AG04450 (cell line): ENCODE measurements at regions not wholly inside any gene's neighbourhood (a gene's known extent, or its start where the extent isn't known, plus 50 kb on each side); places are given as distances from the start of the nearest gene placed in this dataset.
"Not testable (repeated sequence)": the region's sequence is repeated elsewhere in the genome, so short reads cannot be mapped to it uniquely, and the experiment has no call there.

ENCODE experiments used
- CTCF ChIA-PET: fragments of 300-600, 350-600 bp; formaldehyde crosslinking; extraction: SDS; loops from one replicate; lab custom pipeline; 2022; ENCODE audit warnings: antibody characterized with exemption, inconsistent platforms; lab: Charles Lee
- POLR2A ChIA-PET: fragments of 350-600 bp; formaldehyde crosslinking; extraction: SDS; loops from one replicate; lab custom pipeline; 2021; ENCODE audit warnings: antibody characterized with exemption, inconsistent platforms; lab: Yijun Ruan, JAX
- DNase-seq: peaks from one replicate; pipeline ENCODE4 v3.0.0-alpha.2; 2011; ENCODE audit warnings: low read depth, low spot score
- H3K27ac ChIP-seq: one replicate; pipeline ENCODE4 v1.5.1; 2012; ENCODE audit warnings: low read depth, low read length, control low read depth
- H3K27me3 ChIP-seq: one replicate; pipeline ENCODE4 v1.6.0; 2012; ENCODE audit warnings: low read length; ENCODE audit not compliant: control insufficient read depth, insufficient read depth
- H3K4me3 ChIP-seq: 2 replicates; pipeline ENCODE4 v1.5.1; 2011; ENCODE audit warnings: mild to moderate bottlenecking, low read depth, low read length, control low read depth
- H3K9me3 ChIP-seq: 2 replicates; pipeline ENCODE4 v1.5.1; 2012; ENCODE audit warnings: low read length; ENCODE audit not compliant: control insufficient read depth, insufficient read depth
- CTCF ChIP-seq: IDR thresholded peaks from 2 replicates; pipeline ENCODE4 v1.5.1; 2011; ENCODE audit warnings: low read depth, low read length, control low read depth, inconsistent platforms

DNA sequence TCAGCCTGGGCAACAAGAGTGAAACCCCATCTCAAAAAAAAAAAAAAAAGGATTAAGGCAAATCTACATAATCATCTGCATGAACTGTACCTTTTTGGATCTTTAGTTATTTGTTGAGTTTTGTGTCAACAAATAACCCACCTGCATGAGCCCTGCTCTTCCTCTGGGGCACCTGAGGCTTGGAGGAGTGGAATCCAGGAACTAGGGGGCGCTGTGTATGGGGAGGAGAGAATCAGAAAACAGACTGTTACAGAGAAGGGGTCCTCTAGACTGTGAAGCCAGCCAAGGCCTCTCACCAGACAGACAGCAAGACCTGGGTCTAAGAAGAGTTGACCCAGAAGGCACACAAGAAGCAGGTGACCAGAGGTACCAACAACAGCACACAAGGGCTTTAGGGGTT is 682.8 kb upstream of the NRP1 start:
- ChIA-PET POLR2A (no interaction called here), CTCF (interaction anchor here (0.7 kb wide), 1 partner anchor 69 kb away, joined by 3 read pairs; no protein-coding TSS in a partner anchor)
- Histone ChIP-seq H3K27ac (no peak overlapping the region), H3K27me3 (peaks cover 3% of the 10 kb centered on the region), H3K9me3 (no peaks in the 10 kb centered on the region), H3K4me3 (no peak overlapping the region)
- no peak for TF ChIP-seq CTCF
- no peak for DNase-seq

DNA sequence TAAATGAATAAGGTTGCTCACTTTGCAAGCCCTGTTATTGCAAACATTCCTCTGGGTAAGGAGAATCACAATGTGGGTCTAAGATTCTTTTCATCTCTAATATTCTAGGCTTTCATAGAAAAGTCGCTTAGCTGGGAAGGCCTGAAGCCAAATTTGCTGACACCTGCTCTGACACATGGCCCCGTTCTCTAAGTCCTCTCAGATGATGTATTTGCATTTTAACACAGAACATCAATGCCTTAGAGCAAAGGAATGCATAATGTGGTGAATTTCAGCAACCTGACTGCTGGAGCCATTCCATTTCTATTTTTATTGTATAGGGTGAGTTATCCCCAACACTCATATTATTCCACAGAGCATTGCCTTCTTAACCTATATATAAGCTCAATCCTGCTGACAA is 682.1 kb upstream of the NRP1 start:
- Histone ChIP-seq H3K27ac (no peak overlapping the region), H3K9me3 (no peaks in the 10 kb centered on the region), H3K4me3 (no peak overlapping the region), H3K27me3 (peaks cover 3% of the 10 kb centered on the region)
- TF ChIP-seq CTCF: no peak
- POLR2A ChIA-PET: no interaction called here
- CTCF ChIA-PET: no interaction called here
- DNase-seq: no peak

- no peak for TF ChIP-seq CTCF
- no peak for DNase-seq
- peaks cover 3% of the 10 kb centered on the region for H3K27me3 ChIP-seq
- POLR2A ChIA-PET: no interaction called here
- no peak overlapping the region for H3K4me3 ChIP-seq
- no peaks in the 10 kb centered on the region for H3K9me3 ChIP-seq
- no peak overlapping the region for H3K27ac ChIP-seq
- CTCF ChIA-PET: no interaction called here
These were observed 681.2 kb upstream of the NRP1 start for GRCh38 chr10:34015700-34016099.

GRCh38 chr10:34013235-34013634 is 678.8 kb upstream of the NRP1 start:
- POLR2A ChIA-PET: no interaction called here
- H3K4me3 ChIP-seq: no peak overlapping the region
- no peaks in the 10 kb centered on the region for H3K9me3 ChIP-seq
- CTCF ChIA-PET: no interaction called here
- H3K27ac ChIP-seq: no peak overlapping the region
- no peak for DNase-seq
- peaks cover 3% of the 10 kb centered on the region for H3K27me3 ChIP-seq
- TF ChIP-seq CTCF: no peak

DNA sequence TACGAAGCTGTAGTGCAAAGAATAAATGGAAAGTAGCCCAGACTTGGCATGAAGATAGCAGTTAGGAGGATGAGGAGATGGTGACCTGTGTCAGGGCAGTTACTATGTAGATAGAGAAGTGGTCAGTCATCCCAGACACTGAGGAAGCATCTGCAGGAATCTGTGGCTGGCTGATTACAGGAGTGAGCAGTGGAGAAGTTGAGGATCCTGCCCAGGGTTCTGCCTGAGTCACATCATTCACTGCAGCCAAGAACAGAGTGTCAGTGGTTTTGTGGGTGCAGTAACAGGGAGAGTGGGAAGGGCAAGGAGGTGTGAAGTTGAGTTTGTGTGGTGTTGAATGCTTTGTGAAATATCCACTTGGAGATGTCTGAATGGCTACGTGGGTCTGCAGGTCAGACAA is 676.4 kb upstream of the NRP1 start:
- DNase-seq: no peak
- Histone ChIP-seq H3K9me3 (no peaks in the 10 kb centered on the region), H3K4me3 (no peak overlapping the region), H3K27me3 (peaks cover 5% of the 10 kb centered on the region), H3K27ac (no peak overlapping the region)
- no peak for TF ChIP-seq CTCF
- ChIA-PET CTCF (no interaction called here), POLR2A (no interaction called here)

GRCh38 chr10:34010228-34010627 is 675.8 kb upstream of the NRP1 start:
- H3K9me3 ChIP-seq, H3K27me3 ChIP-seq, DNase-seq, CTCF ChIA-PET, H3K4me3 ChIP-seq, H3K27ac ChIP-seq, POLR2A ChIA-PET: not testable (repeated sequence)
